ENCODE measurements at regions not wholly inside any gene's neighbourhood (a gene's known extent, or its start where the extent isn't known, plus 50 kb on each side); places are given as distances from the start of the nearest gene placed in this dataset.
"Not testable (repeated sequence)": the region's sequence is repeated elsewhere in the genome, so short reads cannot be mapped to it uniquely, and the experiment has no call there.

- DNase-seq: no peak
Measured at GRCh38 chr4:178196751-178197374, 754.6 kb upstream of the AGA start.

DNA sequence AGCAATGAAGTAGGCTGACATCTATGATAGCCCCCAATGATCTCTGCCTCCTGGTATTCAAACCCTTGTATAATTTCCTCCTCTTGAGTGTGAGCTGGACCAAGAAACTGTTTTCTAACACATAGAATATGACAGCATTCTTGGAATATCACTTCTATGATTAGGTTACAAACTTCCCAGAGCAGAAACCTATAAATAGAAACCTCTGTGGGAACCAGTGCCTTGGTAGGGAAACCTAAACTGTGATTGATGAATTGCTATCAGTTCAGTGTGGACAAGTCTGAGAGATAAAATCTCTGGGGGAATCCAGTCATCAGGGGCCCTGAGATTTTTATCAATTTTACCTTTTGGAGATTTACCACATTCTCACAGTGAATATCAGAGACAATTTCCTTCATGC is 756.5 kb upstream of the AGA start:
- DNase-seq: no peak

GRCh38 chr4:178202422-178202821 is 760.2 kb upstream of the AGA start:
- DNase-seq: no peak

GRCh38 chr4:178205826-178206225 is 763.6 kb upstream of the AGA start:
- no peak for DNase-seq

DNA sequence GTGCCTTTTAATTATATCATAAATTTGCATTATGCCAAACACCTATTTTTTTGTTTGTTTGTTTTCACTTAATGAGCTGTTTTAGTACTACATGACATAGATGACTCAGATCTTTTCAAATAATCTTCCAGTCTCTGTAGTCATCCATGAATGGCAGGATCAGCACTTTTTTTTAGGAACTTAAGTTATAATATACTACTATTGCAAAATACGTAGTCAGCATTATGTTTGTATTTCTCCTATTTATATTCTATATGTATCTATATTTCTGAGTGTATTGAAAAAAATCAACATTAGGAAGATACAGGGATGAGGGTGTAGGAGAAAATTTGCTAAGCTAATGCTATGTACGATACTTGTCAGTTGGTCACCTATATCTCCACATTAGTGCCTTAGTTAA is 773.1 kb upstream of the AGA start:
- no peak for DNase-seq

DNA sequence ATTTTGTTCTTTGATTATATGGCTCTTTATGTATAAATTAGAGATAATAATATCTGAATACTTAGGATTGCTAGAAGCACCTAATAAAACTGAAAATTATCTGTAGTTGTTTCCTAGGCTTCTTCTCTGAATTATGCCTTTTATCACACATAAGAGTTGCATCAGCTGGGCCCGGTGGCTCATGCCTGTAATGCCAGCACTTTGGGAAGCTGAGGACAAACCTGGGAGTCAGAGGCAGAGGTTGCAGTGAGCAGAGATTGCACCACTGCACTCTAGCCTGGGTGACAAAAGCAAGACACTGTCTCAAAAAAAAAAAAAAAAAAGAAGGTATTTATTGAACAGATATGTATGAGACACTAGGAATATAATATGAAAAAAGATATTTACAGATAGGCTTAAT is 773.5 kb upstream of the AGA start:
- no peak for DNase-seq

DNA sequence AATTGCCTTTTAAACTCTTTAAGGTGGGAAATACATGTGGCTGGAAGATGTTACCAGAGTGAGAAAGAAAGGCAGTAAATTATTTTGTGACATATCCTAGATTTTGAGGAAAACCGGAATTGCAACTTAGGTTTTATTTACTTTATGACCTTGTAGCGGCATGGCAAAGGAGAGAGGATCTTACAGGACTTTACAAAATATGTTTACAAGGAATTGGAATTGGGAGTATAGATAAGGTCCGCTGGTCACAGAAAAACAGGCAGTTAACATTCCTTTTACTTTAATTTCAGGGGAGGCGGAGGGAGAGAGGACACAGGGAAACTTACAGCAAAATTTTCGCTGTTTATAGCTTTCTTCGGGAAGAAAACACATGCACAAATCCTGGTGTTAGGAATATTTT is 784.2 kb upstream of the AGA start:
- DNase-seq: not testable (repeated sequence)

GRCh38 chr4:178233906-178234305 is 791.7 kb upstream of the AGA start:
- DNase-seq: no peak

GRCh38 chr4:178240891-178241290 is 798.7 kb upstream of the AGA start:
- DNase-seq: no peak

GRCh38 chr4:178241601-178242118 is 799.4 kb upstream of the AGA start:
- no peak for DNase-seq

DNA sequence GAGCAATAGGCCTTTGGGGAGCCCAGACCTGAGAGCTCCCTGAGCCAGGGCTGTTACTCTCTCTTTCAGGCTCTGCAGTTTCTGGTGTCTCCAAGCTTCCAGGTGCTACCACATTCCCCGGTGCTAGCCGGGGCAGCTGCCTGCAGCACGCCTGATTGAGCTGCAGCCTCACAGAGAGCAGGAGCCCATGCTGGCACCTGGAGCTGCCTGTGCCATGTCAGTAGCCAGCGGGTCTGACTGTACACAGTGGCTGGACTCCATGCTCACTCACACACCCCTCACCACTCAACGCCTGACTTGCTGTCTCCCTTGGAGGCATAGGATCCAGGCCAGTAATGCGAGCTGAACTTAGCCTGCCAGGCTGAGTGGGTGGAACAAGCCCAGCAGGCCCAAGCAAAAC is 800.4 kb upstream of the AGA start:
- no peak for DNase-seq

GRCh38 chr4:178244785-178245184 is 802.5 kb upstream of the AGA start:
- DNase-seq: no peak

GRCh38 chr4:178255172-178255571 is 812.9 kb upstream of the AGA start:
- no peak for DNase-seq

DNA sequence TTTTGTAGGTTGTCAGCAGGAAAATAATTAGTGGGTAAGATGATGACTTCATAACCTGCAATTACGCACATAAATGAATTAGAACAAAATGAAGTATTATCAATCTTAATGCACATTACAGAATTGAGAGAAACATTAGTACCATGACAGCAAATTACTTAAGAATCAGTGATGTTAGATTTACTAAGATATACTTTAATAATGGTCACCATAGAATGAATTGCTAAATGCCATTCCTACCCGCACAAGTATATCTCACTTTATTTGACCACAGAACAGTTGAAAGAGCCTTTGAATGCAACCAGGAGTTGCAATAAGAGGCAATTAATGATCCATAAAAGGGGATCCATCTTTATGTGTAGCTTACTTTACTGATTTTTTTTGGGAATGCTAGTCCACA is 816.4 kb upstream of the AGA start:
- no peak for DNase-seq

DNA sequence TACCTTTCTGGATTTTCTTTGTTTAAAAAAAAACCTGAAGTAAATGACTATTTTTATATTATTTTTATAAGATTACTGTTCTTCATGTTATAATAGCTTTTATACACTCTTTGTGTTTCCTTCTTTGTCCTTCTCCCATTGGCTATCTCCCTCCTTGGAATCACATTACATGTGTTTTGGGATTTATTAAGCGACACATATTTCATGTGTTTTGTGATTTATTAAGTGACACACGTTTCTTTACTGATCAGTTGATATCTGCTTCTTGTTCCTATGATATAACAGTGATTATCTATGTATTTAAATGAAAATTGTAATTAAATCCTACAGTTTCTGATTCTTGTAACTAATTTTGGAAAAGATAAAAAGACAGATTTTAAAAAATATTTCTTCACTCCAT is 817.3 kb upstream of the AGA start:
- no peak for DNase-seq

- no peak for DNase-seq
Measured at GRCh38 chr4:178264001-178264400, 821.8 kb upstream of the AGA start.

GRCh38 chr4:178271386-178271785 is 829.1 kb upstream of the AGA start:
- DNase-seq: no peak

- no peak for DNase-seq
Measured at GRCh38 chr4:178273168-178273567, 830.9 kb upstream of the AGA start.

- DNase-seq: no peak
Measured at GRCh38 chr4:178275671-178276360, 833.6 kb upstream of the AGA start.

DNA sequence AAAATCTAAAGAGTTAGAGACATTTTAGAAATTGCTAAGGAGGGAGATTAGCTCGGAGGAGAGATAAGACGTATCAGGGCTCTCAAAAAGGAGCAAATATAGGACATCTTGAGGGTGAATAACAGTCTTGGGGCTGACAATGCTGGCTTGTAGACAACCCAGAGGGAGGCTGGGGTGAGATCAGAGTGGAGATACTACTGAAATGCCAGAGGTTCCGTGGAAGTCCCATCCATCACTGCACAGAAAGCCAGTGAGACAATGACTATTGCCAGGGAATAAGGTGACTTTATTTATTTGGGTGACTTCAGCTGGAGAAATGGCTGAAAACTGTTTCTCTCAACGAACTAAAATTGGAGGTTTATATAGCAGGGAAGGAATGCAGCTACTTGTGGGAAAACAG is 838.1 kb upstream of the AGA start:
- no peak for DNase-seq

DNA sequence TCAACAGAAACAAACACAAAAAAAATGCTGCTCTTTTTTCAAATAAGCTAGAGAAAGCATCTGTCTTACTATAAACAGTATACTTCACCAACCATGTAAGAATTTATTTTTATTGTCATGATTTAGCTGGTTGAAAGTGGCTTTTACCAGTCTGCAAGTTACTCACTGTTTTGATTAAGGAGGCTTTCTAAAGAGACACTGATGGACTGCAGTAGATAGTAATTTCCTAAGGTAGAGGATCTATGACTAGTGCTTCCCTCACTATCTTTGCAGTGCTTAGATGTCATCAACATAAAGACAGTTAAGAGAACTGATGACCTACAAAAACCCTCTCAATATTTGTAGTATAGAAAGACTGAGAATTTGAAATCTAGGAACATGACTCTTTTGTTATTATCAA is 846.2 kb upstream of the AGA start:
- DNase-seq: no peak

- no peak for DNase-seq
Measured at GRCh38 chr4:178293601-178294000, 851.4 kb upstream of the AGA start.

DNA sequence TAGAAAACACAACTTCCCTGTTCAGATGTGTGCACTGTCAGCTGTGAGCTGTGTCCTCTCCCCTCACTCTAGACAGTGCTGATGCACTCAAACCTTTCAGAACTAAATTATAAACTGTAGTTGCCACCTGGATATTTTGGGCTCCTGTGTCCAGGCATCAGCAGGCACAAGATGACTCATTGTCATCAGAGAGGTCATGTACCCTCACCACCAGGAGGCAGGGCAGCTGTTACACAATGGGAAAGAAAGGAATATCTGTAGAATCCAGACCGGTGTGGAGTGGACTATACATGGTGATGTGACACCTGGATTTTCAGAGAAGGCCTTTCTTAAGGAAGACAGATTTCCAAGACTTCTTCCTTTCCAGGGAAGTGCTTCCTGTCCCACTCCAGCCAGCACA is 854.4 kb upstream of the AGA start:
- no peak for DNase-seq

DNA sequence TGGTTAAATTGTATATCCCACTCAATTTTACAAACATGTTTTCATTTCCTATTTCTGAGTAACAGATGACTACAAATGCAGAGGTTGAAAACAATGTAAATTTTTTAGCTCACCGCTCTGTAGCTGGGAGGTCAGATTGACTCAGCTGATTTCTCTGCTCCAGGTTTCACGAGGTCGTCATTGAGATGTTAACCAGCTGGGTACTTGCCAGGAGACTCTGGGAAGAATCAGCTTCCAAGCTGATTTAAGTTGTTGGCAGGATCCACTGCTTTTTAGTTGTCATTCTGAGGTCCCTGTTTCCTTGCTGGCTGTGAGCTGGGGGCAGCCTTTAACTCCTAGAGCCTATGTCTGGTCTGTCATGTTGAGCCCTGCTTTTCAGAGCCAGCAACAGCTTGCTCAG is 864.3 kb upstream of the AGA start:
- no peak for DNase-seq

- no peak for DNase-seq
Measured at GRCh38 chr4:178309890-178310289, 867.7 kb upstream of the AGA start.

All from activated CD4-positive, alpha-beta T cell treated with anti-CD3 and anti-CD28 coated beads for 1 hour (primary cell).